GM12892 (cell line): ENCODE measurements at regions not wholly inside any gene's neighbourhood (a gene's known extent, or its start where the extent isn't known, plus 50 kb on each side); places are given as distances from the start of the nearest gene placed in this dataset.

Experiments
- POLR2A ChIP-seq: IDR thresholded peaks from 2 replicates; pipeline ENCODE4 v1.6.1; 2011; ENCODE audit warnings: low read depth, low read length, control low read depth
- POLR2AphosphoS5 ChIP-seq: IDR thresholded peaks from 2 replicates; pipeline ENCODE4 v1.6.1; 2011; ENCODE audit warnings: low read depth, low read length, control low read depth
- TAF1 ChIP-seq: IDR thresholded peaks from 2 replicates; pipeline ENCODE4 v1.6.1; 2011; ENCODE audit warnings: low read depth, mild to moderate bottlenecking, control low read depth, low read length, borderline replicate concordance

GRCh38 chr12:111034083-111034885, 113.9 kb upstream of the MYL2 start, which contains the start of gene CUX2:
- TF ChIP-seq TAF1 = no peak
- TF ChIP-seq POLR2A = no peak
- TF ChIP-seq POLR2AphosphoS5 = no peak
